GM21528 (cell line): ENCODE measurements at regions not wholly inside any gene's neighbourhood (a gene's known extent, or its start where the extent isn't known, plus 50 kb on each side); places are given as distances from the start of the nearest gene placed in this dataset.
"Not testable (repeated sequence)": the region's sequence is repeated elsewhere in the genome, so short reads cannot be mapped to it uniquely, and the experiment has no call there.

ENCODE experiments used
- ATAC-seq: cut with Tn5 transposase; IDR thresholded peaks from one replicate; pipeline ENCODE4 v1.9.1; 2021; ENCODE audit warnings: mild to moderate bottlenecking, moderate library complexity; ENCODE audit not compliant: unreplicated experiment, low FRiP score

DNA sequence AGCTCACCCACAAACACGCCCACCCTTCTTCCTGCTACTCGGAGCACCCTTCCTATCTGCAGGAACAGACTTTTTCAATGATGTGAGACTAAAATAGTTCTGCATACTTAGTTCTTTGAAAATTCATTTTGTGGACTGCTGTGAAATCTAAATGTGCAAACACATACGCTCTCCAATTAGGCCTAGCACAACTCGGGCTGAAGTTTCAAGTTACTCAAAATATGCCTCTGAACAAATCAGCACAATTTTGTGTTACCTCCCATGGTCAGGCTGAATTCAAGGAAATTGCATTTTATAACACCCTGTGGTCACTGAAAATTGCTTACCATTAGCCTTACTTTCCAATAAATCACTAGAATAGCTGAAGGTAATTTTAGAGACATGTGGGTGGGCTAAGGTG, 323.8 kb upstream of the ADCY2 start:
- no peak for ATAC-seq

DNA sequence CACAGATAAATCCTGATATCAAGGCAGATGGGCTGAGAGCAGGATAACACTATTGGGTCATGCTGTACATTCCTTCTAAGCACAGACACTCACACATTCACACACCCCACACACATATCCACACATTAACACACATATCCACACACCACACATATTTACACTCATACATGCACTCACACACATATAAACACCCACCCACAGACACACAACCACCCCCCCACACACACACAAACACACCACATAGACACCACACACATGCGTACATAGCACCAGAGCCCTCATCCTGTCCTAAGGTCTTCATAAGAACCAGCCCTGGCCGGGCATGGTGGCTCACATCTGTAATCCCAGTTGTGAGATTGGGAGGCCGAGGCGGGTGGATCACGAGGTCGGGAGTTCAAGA, 322.3 kb upstream of the ADCY2 start:
- ATAC-seq: no peak

GRCh38 chr5:7074176-7074575, 321.8 kb upstream of the ADCY2 start:
- no peak for ATAC-seq

- ATAC-seq: no peak
These were observed 320.5 kb upstream of the ADCY2 start for GRCh38 chr5:7075470-7075869.

DNA sequence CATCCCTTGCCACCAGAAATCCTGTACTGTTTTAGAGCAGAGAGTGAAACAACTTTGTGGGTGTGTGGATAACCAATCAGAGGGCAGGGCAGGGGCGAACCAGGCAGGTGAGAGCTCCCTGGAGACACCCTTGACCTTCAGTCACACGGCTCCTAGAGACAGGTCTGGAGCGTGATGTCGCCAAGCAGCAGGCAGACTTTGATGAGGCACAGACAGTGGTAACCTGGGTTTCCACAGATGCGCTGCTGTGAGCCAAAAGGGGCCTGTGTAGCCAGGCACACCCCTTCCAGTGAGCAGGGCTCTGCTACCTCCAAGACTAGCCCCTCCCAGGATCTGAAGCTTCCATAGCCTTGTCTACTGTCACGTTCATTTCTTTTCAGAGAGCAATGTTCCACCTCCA, 317.8 kb upstream of the ADCY2 start:
- no peak for ATAC-seq

- no peak for ATAC-seq
These were observed 317.0 kb upstream of the ADCY2 start for GRCh38 chr5:7078901-7079300.

GRCh38 chr5:7080501-7080900, 315.4 kb upstream of the ADCY2 start:
- no peak for ATAC-seq

DNA sequence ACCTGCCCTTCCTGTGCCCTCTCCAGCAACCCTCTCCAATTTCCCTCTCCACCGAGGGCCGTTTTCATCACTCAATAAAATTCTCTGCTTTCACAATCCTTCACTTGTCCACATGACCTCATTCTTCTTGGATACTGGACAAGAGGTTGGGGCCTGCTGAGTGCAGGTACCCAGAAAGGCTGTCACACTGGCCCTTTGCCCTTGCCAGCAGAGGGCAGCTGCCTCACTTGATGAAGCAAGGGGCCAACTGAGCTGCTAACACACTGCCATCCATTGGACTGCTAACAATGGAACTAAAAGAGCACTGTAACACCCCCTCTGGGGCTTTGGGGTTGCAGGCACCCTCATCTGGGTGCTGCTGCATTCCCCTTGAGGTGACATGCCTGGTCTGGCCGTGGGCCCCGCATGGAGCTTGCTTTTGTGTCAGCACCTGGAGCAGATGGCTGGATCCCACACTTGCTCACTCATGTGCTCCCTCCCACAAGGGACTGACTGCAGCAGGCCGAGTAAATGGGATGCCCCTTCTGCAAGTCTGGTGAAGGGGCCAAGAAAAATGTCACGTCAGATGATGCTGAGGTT, 308.1 kb upstream of the ADCY2 start:
- ATAC-seq: no peak

DNA sequence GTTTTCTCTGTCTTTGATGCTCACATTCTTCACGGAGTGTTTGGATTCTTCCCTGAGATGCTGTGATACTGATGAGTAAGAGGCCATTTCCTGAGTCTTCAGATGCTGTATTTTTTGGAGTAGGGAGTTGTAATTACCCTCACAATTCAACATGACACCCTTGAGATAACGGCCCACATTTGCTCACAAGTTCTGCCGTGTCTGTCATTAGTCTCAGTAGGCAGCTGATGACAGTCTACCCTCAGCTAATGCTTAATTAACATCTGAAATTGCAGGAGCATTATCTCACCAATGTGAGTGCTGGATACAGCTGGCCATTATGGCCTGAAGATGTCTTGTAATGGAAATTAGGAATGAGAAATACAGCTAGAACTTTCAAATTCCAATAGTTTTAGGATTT, 307.1 kb upstream of the ADCY2 start:
- no peak for ATAC-seq

DNA sequence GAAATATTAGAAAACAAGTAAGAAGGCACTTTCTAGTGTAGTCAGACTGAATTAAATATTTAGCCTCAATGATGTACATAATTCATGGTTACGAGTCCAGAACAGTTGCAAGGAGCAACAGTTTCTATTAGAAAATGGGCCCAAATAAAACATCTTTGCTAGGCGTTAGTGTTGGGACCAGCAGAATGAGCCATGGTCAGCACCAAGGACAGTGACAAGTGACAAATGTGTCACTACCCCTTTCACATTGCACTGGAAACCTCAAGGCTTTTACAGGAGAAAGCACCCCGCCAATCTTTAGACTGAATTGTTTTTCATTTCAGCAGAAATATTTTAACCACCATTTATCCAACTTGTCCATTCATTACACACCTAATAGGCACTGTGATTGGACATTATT, 301.3 kb upstream of the ADCY2 start:
- no peak for ATAC-seq

DNA sequence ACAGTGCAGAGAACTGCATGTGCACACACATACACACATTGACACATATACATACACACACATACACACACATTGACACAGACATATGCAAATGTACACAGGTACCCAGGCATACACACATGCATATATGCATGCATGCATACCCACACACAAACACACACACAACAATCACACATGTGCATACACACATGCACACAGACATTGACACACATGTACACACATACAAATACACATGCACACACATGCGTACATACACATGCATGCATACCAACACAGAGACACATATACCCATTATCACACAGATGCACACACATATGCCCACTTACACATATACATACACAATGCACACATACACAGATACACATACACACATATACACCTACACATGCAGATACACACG, 299.6 kb upstream of the ADCY2 start:
- no peak for ATAC-seq

GRCh38 chr5:7105358-7105757, 290.6 kb upstream of the ADCY2 start:
- no peak for ATAC-seq

- no peak for ATAC-seq
These were observed 278.0 kb upstream of the ADCY2 start for GRCh38 chr5:7117961-7118360.

- ATAC-seq: no peak
These were observed 264.3 kb upstream of the ADCY2 start for GRCh38 chr5:7131680-7132079.

GRCh38 chr5:7146886-7147285, 249.1 kb upstream of the ADCY2 start:
- no peak for ATAC-seq

- no peak for ATAC-seq
These were observed 238.9 kb upstream of the ADCY2 start for GRCh38 chr5:7157083-7157482.

DNA sequence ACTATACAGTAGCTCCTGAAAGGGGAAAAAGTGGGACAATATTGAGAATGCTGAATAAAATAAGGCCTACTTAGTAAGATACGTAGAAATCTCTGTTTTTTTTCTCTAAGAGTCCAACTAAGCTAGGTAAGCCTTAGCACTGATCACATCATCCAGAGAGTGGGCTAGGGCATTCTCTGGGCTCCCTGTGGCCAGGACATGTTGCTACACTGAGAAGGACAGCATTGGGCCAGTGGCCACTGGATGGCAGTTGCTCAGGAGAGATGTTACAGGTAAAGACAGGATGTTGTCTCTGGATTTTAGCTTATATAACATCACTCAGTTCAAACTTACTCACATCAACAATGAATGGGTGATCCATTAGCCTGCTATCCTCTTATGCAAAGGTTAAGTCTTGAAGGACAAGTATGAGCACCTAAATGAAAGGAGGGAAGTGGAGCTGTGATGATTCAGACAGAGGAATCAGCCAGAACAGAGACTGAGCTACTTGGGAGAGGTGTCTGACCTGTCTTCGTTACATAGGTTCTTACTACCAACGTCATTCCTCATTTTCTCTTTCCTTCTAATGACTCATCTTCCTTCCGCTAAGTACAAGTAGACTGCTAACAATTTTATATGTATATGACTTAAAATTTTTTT, 226.6 kb upstream of the ADCY2 start:
- no peak for ATAC-seq

DNA sequence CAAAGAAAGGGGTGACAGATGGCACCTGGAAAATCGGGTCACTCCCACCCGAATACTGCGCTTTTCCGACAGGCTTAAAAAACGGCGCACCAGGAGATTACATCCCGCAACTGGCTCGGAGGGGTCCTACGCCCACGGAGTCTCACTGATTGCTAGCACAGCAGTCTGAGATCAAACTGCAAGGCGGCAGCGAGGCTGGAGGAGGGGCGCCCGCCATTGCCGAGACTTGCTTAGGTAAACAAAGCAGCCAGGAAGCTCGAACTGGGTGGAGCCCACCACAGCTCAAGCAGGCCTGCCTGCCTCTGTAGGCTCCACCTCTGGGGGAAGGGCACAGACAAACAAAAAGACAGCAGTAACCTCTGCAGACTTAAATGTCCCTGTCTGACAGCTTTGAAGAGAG, 225.2 kb upstream of the ADCY2 start:
- ATAC-seq: not testable (repeated sequence)

GRCh38 chr5:7179364-7179763, 216.6 kb upstream of the ADCY2 start:
- ATAC-seq: no peak

- ATAC-seq: no peak
These were observed 214.1 kb upstream of the ADCY2 start for GRCh38 chr5:7181841-7182240.

- ATAC-seq: no peak
These were observed 210.2 kb upstream of the ADCY2 start for GRCh38 chr5:7185742-7186141.

DNA sequence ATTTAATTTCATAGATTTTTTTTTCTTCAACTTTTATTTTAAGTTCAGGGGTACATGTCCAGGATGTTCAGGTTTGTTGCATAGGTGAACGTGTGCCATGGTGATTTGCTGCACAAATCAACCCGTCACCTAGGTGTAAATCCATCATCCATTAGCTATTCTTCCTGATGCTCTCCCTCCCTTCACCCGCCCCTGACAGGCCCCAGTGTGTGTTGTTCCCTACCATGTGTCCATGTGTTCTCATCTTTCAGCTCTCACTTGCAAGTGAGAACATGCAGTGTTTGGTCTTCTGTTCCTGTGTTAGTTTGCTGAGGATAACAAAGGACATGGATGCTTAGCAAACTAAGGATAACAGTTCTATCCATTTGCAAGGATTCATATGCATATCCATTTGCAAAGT, 209.1 kb upstream of the ADCY2 start:
- ATAC-seq: no peak
